PC-3 (cell line): ENCODE measurements at regions not wholly inside any gene's neighbourhood (a gene's known extent, or its start where the extent isn't known, plus 50 kb on each side); places are given as distances from the start of the nearest gene placed in this dataset.
A peak's percentile ranks its signal among the peaks of the same experiment; 100 is the strongest.

Source experiments
- ATAC-seq: fragments of 200-7000 bp; cut with Tn5 transposase; 2 replicates; pipeline ENCODE4 v1.9.1; 2020; ENCODE audit warnings: mild to moderate bottlenecking, moderate library complexity
- BruUV-seq: library from RNA; stranded (reverse); fragments of 400-500 nt; replicated peaks from 2 replicates; lab custom pipeline; 2021; lab: Mats Ljungman, UMichigan
- CTCF ChIA-PET: fragments of 300-600 bp; sonication (Branson Sonifier 250); formaldehyde crosslinking; loops from one replicate; lab custom pipeline; 2022; ENCODE audit warnings: antibody characterized with exemption; lab: Charles Lee
- POLR2A ChIA-PET: fragments of 300-600 bp; sonication (Branson Sonifier 250); formaldehyde crosslinking; loops from one replicate; lab custom pipeline; 2022; ENCODE audit warnings: antibody characterized with exemption; ENCODE audit not compliant: unreplicated experiment; lab: Charles Lee
- DNase-seq: peaks from one replicate; pipeline ENCODE4 v3.0.0-alpha.2; 2015
- H2AFZ ChIP-seq: fragments of 300-600 bp; sonication (generic); 2 replicates; pipeline ENCODE4 v1.6.0; 2016; ENCODE audit warnings: antibody characterized with exemption, low read length
- H3F3A ChIP-seq: fragments of 300-600 bp; sonication (generic); one replicate; pipeline ENCODE4 v1.6.0; 2017; ENCODE audit warnings: antibody characterized with exemption, low read length, control low read depth, mild to moderate bottlenecking; ENCODE audit not compliant: unreplicated experiment
- H3K27ac ChIP-seq: fragments of 300-600 bp; sonication (generic); 2 replicates; pipeline ENCODE4 v1.5.1; 2016; ENCODE audit warnings: mild to moderate bottlenecking, low read length
- H3K27me3 ChIP-seq: fragments of 300-600 bp; sonication (generic); 2 replicates; pipeline ENCODE4 v1.6.1; 2016; ENCODE audit warnings: low read length, mixed read lengths
- H3K36me3 ChIP-seq: fragments of 300-600 bp; sonication (generic); 2 replicates; pipeline ENCODE4 v1.6.1; 2016; ENCODE audit warnings: low read depth, mixed run types, low read length, mixed read lengths
- H3K4me1 ChIP-seq: fragments of 300-600 bp; sonication (generic); 2 replicates; pipeline ENCODE4 v1.5.1; 2016; ENCODE audit warnings: low read length; ENCODE audit not compliant: insufficient read depth
- H3K4me2 ChIP-seq: fragments of 300-600 bp; sonication (generic); 2 replicates; pipeline ENCODE4 v1.6.0; 2016; ENCODE audit warnings: low read length
- H3K4me3 ChIP-seq: fragments of 300-600 bp; sonication (generic); 2 replicates; pipeline ENCODE4 v1.5.1; 2016; ENCODE audit warnings: mild to moderate bottlenecking, low read length, mixed read lengths
- H3K79me2 ChIP-seq: fragments of 300-600 bp; sonication (generic); 2 replicates; pipeline ENCODE4 v1.6.1; 2017; ENCODE audit warnings: low read length, mixed read lengths
- H3K9ac ChIP-seq: fragments of 300-600 bp; sonication (generic); 2 replicates; pipeline ENCODE4 v1.6.0; 2016; ENCODE audit warnings: mild to moderate bottlenecking, low read length
- H3K9me2 ChIP-seq: fragments of 300-600 bp; sonication (generic); replicated peaks from 2 replicates; pipeline ENCODE4 v1.6.1; 2016; ENCODE audit warnings: mixed run types, low read length, mixed read lengths
- H3K9me3 ChIP-seq: fragments of 300-600 bp; sonication (generic); 2 replicates; pipeline ENCODE4 v1.6.1; 2016; ENCODE audit warnings: low read length, mixed read lengths
- H4K20me1 ChIP-seq: fragments of 300-600 bp; sonication (generic); 2 replicates; pipeline ENCODE4 v1.6.1; 2016; ENCODE audit warnings: low read length, mixed read lengths
- EZH2 ChIP-seq: fragments of 300-600 bp; sonication (generic); IDR thresholded peaks from one replicate; pipeline ENCODE4 v1.6.1; 2017; ENCODE audit warnings: antibody characterized with exemption, mild to moderate bottlenecking, low read length; ENCODE audit not compliant: unreplicated experiment
- EZH2phosphoT487 ChIP-seq: fragments of 300-600 bp; sonication (generic); IDR thresholded peaks from 2 replicates; pipeline ENCODE4 v1.6.1; 2018; ENCODE audit warnings: mild to moderate bottlenecking, antibody characterized with exemption, low read length, borderline replicate concordance
- intact Hi-C: fragments of 100-400 bp; cut with micrococcal nuclease; formaldehyde crosslinking; loops from 2 replicates; pipeline ENCODE4 v1.9.0; 2023
- TF ChIP-seq, protein P1 (sequence below): fragments of 300-600 bp; sonication (generic); conservative IDR thresholded peaks from 2 replicates; pipeline ENCODE4 v1.5.1; 2017; ENCODE audit warnings: antibody characterized with exemption, low read depth, mild to moderate bottlenecking, low read length

DNA sequence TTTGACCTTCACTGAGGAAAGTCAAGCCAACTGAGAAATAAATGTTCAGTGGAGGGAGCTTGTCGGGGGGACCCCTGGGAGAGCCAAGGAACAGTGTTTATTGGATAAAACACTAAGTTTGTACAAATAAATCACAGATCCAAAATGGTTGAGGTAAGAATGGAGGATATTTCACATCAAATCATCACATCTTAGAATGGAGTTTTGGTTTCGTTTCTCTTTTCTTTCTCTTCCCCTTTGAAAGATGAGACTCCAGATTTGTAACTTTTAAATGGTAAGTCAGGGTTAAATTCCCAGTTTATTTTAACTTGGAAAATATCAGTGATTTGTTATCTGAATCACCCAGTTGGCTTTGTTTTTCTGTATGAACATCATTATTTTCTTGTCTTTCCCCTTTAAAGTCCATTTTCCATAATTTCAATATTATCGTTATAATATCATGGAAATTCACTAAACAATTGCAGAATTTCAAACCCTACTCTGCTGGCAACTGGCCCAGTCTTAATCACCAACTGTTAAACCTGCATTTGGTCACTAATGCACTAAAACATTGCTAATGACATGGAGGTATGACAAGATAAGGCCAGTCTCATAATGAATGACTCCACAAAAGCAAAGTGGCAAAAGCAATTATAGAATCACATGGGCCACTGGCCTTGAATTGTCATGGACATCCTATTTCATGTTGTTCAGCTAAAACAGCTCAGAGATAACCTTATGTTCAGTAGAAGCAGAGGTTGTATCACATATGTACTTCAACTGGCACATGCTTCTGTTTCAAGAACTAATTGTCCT is 295.1 kb downstream of the SHOX2 start:
- Histone ChIP-seq H3K27me3 (no peaks in the 10 kb centered on the region), H3K4me2 (no peak overlapping the region), H3K4me1 (peaks cover 7% of the 10 kb centered on the region; the same call in 1 of the 2 replicates), H3K79me2 (no peaks in the 10 kb centered on the region), H3K36me3 (no peaks in the 10 kb centered on the region), H3K9ac (no peak overlapping the region), H3K9me2 (no peaks in the 10 kb centered on the region), H3K4me3 (no peak overlapping the region), H3K27ac (no peak overlapping the region), H2AFZ (no peak overlapping the region), H3K9me3 (no peaks in the 10 kb centered on the region), H4K20me1 (no peaks in the 10 kb centered on the region), H3F3A (no peaks in the 10 kb centered on the region)
- ATAC-seq (no peak), DNase-seq (no peak)
- CTCF ChIA-PET = no interaction called here
- intact Hi-C loops = no loop called here
- POLR2A ChIA-PET = interaction anchor here (0.6 kb wide), 1 partner anchor 998 kb away, joined by 5 read pairs; no protein-coding TSS in a partner anchor
- BruUV-seq = no TSS peak
- TF ChIP-seq EZH2 (no peak), EZH2phosphoT487 (no peak)
- TF ChIP-seq, protein P1, sequence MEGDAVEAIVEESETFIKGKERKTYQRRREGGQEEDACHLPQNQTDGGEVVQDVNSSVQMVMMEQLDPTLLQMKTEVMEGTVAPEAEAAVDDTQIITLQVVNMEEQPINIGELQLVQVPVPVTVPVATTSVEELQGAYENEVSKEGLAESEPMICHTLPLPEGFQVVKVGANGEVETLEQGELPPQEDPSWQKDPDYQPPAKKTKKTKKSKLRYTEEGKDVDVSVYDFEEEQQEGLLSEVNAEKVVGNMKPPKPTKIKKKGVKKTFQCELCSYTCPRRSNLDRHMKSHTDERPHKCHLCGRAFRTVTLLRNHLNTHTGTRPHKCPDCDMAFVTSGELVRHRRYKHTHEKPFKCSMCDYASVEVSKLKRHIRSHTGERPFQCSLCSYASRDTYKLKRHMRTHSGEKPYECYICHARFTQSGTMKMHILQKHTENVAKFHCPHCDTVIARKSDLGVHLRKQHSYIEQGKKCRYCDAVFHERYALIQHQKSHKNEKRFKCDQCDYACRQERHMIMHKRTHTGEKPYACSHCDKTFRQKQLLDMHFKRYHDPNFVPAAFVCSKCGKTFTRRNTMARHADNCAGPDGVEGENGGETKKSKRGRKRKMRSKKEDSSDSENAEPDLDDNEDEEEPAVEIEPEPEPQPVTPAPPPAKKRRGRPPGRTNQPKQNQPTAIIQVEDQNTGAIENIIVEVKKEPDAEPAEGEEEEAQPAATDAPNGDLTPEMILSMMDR = no peak

DNA sequence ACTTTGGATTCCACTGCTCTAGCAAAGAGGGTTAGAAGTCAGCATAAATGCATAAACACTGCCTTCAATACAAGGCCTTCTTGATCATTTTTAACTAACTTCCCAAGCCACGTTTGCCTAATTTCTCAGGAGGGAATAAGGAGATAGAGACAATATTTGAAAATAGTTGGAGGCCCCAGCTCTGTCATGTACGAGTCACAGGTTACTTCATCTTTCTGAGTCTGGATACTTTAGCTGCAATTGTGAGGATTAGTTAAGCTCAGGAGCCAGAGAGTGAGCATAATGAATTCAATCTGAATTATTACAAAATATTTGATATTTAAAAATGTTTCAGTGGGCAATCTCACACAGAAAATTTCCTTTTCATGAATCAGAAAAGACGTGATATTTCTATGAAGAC is 298.9 kb downstream of the SHOX2 start:
- Histone ChIP-seq H3K36me3 (no peaks in the 10 kb centered on the region), H3K4me3 (no peak overlapping the region), H3K27me3 (no peaks in the 10 kb centered on the region), H3K9ac (no peak overlapping the region), H3K4me2 (no peak overlapping the region), H3F3A (no peaks in the 10 kb centered on the region), H4K20me1 (no peaks in the 10 kb centered on the region), H2AFZ (no peak overlapping the region), H3K79me2 (no peaks in the 10 kb centered on the region), H3K9me2 (no peaks in the 10 kb centered on the region), H3K27ac (no peak overlapping the region), H3K4me1 (peaks cover 7% of the 10 kb centered on the region; the same call in 1 of the 2 replicates), H3K9me3 (no peaks in the 10 kb centered on the region)
- TF ChIP-seq EZH2 = no peak
- ATAC-seq (peak; percentile 61), DNase-seq (peak; percentile 53)
- POLR2A ChIA-PET = no interaction called here
- BruUV-seq = no TSS peak
- CTCF ChIA-PET = no interaction called here
- intact Hi-C loops = no loop called here

DNA sequence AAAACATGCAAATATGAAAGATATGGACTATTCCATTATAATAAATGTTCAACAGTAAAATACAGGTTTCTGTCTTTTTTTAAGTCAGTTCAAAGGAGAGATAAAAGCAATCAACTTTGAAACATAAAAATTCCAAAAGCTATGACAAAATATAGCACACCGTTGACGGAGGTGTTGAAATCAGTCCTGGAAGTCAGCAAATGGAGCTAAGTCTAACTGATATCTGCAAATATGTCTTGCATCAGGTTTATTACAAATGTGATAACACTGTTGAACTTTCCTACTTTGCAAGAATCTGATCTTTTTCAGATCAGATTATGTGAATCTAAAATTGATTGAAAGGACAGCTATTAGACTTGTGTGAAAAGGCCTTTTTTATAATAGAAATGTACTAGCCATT is 300.7 kb downstream of the SHOX2 start:
- H3K4me2 ChIP-seq = no peak overlapping the region
- peaks cover 7% of the 10 kb centered on the region; the same call in 1 of the 2 replicates for H3K4me1 ChIP-seq
- POLR2A ChIA-PET = no interaction called here
- H4K20me1 ChIP-seq = no peaks in the 10 kb centered on the region
- H2AFZ ChIP-seq = no peak overlapping the region
- H3K9me3 ChIP-seq = no peaks in the 10 kb centered on the region
- H3K79me2 ChIP-seq = no peaks in the 10 kb centered on the region
- ATAC-seq = no peak
- no peaks in the 10 kb centered on the region for H3K27me3 ChIP-seq
- no peaks in the 10 kb centered on the region for H3K9me2 ChIP-seq
- no peak for TF ChIP-seq EZH2phosphoT487
- TF ChIP-seq, protein P1 = no peak
- no peak for TF ChIP-seq EZH2
- no peak overlapping the region for H3K9ac ChIP-seq
- DNase-seq = no peak
- intact Hi-C loops = no loop called here
- no peak overlapping the region for H3K27ac ChIP-seq
- BruUV-seq = no TSS peak
- CTCF ChIA-PET = no interaction called here
- H3K36me3 ChIP-seq = no peaks in the 10 kb centered on the region
- H3K4me3 ChIP-seq = no peak overlapping the region
- no peaks in the 10 kb centered on the region for H3F3A ChIP-seq
